ENCODE measurements at regions not wholly inside any gene's neighbourhood (a gene's known extent, or its start where the extent isn't known, plus 50 kb on each side); places are given as distances from the start of the nearest gene placed in this dataset.

GRCh38 chr20:24819331-24819965 lies 129.6 kb upstream of the CST7 start:
- TF ChIP-seq POLR2AphosphoS5 (IDR thresholded peaks at IDR 0.05; ENCODE audit: low read depth, low read length) (no peak), CTCF (IDR thresholded peaks at IDR 0.05) (no peak)
